NCI-H524 treated with DMSO at 0.1 percent for 48 hours (cell line): ENCODE measurements at regions not wholly inside any gene's neighbourhood (a gene's known extent, or its start where the extent isn't known, plus 50 kb on each side); places are given as distances from the start of the nearest gene placed in this dataset.

Experiments
- DNase-seq: peaks from one replicate; lab custom pipeline; 2025; lab: John Stamatoyannopoulos, UW

DNA sequence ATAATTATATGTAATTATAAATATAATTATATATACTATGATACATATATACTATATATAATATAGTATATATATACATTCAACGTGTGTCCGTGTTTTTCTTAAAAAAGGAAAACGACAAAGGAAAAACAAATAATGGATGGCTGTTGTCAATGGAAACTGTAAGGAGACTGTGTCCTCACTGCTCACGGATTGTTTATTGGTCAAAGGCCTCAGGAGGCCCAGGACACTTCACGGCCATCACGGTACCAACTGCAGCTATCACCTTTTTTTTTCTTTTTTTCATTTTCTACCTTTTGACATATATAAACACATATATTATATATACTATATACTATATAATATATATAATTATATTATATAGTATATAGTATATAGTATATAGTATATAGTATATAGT is 113.4 kb downstream of the SPTSSA start:
- DNase-seq, result no peak

DNA sequence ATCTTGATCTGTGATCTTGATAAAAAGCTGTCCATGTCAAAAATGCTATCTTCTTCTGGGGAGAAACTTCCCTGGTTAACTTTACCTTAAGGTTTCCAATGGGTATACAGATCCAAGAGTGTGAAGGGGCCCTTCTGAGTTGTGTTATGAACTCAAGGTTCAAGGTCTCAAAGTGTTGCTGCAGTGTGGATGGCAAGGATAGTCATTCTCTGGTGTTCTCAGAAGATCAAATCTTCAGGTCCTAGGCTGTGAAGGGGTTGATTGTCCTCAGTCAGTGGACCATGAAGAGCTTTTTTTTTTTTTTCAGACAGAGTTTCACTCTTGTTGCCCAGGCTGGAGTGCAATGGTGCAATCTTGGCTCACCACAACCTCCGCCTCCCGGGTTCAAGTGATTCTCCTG is 114.4 kb downstream of the SPTSSA start:
- DNase-seq, result no peak

DNA sequence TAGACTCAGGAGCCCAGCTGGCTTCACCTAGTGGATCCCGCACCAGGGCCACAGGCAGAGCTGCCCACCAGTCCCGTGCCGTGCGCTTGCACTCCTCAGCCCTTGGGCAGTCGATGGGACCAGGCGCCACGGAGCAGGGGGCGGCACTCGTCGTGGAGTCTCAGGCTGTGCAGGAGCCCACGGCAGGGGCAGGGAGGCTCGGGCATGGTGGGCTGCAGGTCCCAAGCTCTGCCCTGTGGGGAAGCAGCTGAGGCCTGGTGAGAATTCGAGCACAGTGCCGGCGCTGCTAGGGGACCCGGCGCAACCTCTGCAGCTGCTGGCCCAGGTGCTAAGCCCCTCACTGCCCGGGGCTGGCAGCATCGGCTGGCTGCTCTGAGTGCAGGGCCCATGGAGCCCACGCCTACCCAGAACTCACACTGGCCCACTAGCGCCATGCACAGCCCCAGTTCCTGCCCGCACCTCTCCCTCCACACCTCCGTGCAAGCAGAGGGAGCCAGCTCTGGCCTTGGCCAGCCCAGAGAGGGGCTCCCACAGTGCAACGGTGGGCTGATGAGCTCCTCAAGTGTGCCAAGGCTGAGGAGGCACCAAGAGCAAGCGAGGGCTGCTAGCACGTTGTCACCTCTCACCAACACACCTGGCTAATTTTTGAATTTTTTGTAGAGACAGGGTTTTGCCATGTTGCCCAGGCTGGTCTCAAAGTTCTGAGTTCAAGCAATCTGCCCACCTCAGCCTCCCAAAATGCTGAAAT is 116.1 kb downstream of the SPTSSA start:
- no peak for DNase-seq

DNA sequence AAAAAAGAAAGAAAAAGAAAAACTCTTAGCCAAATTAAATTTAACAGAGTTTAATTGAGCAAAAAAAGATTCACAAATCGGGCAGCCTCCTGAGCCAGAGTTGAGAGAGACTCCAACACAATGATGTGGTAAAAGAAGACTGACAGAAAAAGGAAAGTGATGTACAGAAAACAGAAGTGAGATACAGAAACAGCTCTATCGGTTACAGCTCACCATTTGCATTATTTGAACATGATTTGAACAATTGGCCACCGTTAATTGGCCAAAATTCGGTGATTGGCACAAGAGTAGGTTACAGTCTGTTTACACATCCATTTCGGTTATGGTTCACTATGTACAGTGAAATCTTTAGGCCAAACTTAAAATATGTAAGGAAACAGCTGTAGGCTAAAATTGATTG is 117.7 kb downstream of the SPTSSA start:
- no peak for DNase-seq

DNA sequence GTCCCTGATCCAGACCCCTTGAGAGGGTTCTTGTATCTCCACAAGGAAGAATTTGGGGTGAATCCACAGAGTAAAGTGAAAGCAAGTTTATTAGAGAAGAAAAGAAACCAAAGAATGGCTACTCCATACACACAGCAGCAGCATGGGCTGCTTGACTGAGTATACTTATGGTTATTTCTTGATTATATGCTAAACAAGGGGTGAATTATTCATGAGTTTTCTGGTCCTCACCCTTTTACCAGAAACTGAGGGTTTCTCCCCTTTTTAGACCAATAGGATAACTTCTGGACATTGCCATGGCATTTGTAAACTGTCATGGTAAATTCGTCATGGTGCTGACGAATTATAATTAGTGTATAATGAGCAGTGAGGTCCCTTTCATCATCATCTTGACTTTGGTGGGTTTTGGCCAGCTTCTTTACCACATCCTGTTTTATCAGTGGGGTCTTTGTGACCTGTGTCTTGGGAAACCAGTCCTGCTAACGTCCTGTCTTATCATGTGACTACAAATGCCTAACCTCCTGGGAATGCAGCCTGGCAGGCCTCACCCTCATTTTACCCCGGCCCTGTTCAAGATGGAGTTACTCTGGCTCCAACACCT is 121.9 kb downstream of the SPTSSA start:
- DNase-seq, result no peak

DNA sequence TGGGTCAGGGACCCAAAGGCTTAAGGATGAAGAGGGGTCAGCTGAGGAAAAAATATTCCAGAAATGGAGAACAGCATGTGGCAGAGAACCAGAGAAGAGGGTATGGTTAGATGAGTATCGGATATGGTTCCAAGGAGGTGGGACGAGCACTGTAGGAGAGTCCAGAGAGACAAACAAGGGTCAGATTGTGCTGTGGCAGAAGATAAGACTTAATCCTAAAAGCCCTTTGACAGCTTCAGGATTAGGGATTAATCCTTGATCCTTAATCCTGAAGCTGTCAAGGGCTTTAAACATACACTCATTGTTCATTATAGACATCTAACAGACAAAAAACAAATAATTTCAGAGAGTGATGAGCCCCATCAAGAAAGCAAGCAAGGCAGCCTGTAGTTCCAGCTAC is 124.0 kb downstream of the SPTSSA start:
- peak; percentile 70 for DNase-seq

DNA sequence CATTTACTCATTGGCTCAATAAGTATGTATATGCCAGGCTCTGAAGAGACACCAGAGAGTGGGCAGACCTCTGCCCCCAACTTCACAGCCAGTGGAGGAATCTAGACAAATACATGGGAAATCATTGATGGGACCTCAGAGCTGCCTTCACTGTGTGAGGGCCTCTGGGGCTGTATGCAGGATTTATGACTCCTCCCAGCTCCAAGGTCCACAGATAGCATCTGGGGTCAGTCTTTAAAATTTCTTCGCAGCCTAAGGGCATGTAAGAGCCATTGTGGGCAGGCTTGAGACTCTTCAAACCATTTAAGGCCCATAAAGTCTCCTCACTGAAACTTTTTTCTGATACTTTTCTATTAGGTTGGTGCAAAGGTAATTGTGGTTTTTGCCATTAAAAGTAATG is 125.5 kb downstream of the SPTSSA start:
- no peak for DNase-seq

DNA sequence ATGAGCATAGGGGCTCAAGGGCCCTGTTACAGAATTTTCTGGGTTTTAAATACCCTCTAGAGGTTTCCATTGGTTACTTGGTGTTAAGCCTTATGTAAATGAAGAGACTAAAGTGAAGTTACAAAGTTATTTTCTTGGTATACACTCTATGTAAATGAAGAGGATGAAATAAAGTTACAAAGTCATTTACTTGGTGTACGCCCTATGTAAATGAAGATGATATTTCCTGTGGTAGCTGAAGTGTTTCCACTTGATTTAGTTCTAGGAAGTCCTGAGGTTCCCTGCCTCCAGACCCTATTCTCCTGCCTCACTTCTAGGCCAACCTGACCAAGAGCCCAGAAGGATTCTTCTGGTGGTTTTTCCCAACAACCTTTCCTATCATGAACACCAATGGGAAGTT is 126.1 kb downstream of the SPTSSA start:
- DNase-seq, result no peak

DNA sequence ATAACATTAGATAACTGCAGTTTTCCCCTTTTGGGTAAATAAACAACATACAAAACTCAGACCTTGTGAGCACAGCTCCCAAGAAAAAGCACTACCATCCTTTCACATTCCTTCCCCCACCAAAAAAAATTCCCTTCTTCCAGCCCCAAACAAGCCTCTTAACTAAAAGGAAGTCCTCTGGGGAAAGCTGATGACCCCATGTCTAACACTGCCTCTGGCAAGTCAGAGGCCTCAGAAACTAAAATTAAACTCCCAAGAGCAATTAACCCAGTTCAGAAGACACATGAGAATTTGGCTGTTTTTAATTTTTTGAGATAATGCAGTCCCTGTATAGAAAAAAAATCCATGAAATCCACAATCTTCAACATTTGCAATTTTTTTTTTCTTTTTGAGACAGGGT is 127.7 kb downstream of the SPTSSA start:
- DNase-seq, result no peak

DNA sequence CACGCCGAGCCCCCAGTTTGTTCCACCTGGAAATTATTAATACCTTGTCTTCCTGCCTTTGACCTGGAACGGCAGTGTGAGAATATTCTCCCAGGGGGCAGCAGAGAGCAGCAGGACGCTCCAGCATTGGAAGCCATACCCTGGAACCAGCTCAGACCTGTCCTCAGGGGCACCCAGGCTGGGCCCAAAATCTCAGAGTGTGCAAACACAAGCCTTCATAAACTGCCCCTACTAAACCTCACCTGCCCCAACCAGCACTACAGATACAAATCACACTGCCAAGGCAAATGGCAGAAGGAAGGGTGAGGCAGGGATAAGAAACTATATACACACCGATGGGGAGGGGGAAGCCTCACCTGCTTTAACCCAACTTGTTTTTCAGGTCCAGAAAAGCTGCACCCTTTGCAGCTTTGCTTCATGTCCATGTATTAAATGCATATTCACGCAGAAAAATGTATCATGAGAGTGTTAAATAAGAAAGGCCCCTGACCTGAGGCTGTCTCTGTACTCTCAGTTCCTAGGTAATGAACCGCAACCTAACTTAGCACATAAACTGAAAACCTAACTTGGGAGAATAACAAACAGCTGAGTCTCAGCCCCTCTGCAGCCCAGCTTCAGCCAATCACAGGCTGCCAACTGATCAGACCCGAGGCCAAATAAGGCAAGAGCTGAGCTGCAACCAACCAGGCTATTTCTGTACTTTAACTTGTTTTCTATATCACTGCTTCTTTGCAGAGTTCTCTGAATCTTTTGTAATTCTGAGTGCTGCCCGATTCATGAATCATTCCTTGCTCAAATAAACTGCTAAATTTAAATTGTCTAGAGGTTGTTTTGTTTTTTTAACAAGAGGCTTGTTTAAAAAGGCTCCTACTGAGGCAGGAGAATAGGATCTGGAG is 130.1 kb downstream of the SPTSSA start:
- no peak for DNase-seq

DNA sequence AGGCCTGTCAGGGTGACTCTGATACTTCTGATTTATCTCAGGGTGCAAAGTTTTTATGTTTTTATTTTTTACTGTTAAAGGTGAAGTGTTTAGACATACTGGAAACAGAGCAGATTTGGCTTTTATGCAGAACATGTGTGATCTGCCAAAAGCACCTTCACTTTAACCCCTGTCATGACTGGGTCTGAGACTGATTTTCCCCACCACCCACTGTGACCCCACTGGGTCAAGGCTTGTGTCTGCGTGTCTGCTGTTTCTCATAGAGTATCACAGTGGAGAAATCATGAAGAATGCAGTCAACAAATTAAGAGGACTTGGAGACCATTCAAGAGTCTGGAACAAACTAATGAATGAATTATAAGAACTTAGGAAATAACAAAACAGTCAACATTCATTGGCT is 131.2 kb downstream of the SPTSSA start:
- no peak for DNase-seq

DNA sequence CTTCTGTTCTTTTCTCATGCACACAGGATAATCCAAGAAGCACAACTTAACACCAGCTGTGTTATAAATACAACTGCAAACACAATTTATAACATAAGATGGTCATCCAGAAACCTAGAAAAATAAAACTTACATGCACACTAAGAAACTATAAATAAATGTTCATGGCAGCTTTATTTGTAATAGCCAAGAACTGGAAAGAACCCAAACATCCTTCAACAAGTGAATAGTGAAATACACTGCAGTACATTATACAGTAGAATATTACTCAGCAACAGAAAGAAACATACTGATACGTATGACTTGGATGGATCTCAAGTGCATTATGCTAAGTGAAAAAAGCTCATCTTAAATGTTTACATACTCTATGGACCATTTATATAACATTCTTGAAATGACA is 132.7 kb downstream of the SPTSSA start:
- DNase-seq, result no peak

DNA sequence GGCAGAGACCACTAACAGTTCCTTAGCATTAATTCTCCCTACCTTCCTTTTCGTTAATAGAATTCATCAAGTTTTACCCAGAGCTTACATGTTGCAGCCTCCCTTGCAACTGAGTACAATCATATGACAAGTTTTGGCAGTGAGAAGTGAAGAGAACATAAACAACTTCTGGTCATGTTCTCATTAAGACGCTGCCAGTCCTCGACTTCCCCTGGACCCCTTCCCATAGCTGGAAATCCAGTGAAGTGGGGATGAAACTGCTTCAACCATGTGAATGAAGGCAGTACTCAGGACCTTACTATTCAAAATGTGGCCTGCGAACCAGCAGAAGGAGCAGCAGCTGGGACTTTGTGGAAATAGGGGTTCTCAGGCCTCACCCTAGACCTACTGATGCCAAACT is 133.9 kb downstream of the SPTSSA start:
- DNase-seq, result no peak

DNA sequence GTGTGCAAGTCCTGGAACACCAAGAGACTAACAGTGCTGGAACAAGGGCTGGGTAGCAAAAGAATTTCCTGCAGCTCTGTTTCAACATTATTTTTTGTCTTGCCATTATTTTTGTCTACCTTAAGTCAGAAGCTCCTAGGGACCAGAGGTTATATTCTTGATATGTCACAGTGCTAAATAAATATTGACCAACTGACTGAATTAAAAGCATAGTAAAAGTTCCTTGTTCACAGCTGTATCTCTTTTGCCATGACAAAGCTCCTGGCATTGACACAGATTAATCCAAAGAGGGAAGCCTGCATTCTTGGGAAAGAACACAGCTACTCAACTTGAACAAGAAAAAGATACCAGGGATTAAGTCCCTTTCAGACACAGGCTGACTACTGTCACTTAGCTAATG is 136.5 kb downstream of the SPTSSA start:
- DNase-seq, result no peak

DNA sequence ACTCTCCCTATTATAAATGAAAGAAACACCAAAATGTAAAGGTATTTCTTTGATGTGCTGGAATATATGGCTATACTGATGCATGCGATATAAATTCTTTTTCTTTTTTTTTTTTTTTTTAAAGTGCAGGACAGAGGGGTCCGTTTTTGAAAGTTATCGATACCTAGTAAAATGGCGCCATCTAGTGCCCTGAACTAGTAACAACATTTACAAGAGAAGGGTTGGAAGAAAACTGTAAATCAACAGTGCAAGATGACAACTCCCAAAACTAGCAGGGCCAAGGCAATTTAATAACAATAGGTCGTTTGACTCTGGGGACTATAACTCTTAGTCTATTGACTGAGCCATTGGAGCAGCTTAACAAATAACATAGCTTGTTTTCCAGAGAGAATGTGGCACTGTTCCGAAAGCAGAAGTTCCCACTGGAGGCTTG is 137.7 kb downstream of the SPTSSA start:
- DNase-seq, result no peak

DNA sequence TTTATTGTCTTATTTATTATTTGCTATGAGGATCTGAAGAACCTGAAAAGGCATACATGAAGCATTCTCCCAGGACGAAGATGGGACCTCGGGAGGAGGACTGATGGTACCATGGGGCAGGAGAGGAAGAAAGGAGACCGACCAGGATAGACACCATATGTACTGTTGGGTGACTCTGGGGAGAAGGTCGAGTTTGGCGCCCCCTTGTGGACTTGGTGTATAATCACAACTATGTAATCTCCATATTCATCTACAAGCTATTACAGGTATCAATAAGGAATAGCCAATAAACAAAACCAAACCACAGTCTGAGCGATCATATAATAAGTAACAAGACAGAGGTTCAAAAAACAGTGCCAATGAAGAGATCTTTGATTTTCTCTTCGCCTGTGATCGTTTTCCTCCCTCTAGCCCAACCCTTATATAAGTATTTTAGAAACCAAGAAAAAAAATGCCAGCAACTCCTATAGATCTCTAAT is 139.1 kb downstream of the SPTSSA start:
- DNase-seq, result peak; percentile 53

DNA sequence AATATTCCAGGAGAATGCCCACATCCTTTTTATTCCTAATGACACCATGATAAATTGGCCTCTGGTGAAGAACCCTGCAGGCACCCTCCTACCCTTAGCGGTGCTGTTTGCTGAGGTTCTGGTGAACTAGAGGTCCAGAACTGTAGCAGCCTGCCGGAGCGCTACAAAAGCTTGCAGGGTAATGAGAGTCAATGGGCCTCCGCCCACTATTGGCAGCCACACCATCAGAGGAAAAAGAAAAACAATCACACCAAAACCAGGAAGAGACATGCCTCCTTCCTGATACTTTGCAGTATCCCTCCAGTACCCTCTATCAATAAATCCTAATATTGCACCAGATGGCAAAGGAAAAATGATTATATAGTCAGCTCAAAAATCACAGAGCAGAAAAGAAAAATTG is 142.9 kb downstream of the SPTSSA start:
- DNase-seq, result no peak

DNA sequence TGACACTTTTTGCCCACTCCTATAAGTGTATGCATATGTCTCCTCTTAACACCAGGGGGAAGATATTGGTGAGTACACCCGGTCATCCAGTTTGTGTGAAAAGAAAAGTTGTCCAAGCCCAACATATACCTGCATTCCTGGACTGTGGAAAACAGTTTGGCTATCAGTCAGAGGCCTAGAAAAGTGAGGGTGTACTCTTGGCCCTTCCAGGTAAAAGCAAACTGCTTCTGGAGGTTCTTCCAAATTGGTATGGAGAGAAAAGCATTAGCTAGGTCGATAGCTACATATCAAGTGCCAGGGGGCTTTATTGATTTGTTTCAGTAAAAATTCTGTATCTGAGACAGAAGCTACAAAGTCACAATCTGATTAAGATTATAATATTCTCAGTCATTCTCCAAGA is 144.0 kb downstream of the SPTSSA start:
- DNase-seq, result no peak

DNA sequence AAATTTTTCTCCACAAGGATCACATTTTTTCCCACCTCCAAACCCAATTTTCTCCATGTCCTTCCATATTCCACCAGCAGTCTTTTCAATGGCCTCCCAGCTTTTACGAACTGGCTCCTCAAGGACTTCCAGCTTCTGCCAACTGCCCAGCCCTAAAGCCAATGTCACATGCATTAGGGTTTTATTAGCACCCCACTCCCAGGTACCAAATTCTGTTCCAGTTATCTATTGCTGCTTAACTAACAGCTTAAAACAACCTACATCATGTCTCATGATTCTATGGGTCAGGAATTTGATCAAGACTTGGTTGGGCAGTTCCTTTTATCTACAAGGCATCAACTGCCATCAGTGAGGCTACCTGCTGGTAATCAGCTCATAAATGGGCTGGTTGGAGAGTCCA is 151.3 kb downstream of the SPTSSA start:
- DNase-seq, result no peak

DNA sequence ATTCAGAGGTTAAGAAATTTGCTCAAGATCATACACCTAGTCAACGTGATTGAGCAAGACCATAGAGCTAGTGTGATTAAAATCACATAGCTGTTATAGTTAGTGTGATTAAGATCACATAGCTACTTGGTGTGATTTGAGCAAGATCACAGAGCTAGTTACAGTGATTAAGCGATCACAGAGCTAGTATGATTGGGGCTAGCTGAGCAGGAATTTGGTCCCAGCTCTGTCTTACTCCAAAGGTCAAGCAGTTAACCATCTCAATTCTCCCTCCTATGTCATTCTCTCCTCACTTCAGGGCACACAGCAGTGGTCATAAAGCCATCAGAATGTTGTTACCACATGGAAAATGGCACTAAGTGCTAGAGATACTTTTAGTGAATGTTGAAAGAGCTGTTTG is 158.2 kb downstream of the SPTSSA start:
- no peak for DNase-seq

DNA sequence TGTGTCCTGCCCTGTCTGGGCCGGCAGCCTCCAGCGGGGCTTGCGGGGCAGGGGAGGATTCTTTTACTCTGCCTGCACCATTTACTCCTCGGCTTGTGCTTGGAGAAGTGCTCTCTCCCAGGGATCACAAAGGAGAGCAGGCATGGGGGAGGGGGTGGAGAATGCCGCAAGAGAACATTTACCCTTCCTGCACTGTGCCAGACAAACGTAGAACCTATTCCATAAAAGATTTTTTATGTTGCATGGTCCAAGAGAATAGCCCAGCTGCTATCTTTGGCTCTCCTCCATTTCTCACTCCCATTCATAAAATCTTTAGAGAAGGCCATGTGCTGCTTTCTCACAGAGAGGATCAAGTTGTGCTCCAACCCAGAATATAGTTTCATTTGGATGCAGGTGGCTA is 159.4 kb downstream of the SPTSSA start:
- no peak for DNase-seq

DNA sequence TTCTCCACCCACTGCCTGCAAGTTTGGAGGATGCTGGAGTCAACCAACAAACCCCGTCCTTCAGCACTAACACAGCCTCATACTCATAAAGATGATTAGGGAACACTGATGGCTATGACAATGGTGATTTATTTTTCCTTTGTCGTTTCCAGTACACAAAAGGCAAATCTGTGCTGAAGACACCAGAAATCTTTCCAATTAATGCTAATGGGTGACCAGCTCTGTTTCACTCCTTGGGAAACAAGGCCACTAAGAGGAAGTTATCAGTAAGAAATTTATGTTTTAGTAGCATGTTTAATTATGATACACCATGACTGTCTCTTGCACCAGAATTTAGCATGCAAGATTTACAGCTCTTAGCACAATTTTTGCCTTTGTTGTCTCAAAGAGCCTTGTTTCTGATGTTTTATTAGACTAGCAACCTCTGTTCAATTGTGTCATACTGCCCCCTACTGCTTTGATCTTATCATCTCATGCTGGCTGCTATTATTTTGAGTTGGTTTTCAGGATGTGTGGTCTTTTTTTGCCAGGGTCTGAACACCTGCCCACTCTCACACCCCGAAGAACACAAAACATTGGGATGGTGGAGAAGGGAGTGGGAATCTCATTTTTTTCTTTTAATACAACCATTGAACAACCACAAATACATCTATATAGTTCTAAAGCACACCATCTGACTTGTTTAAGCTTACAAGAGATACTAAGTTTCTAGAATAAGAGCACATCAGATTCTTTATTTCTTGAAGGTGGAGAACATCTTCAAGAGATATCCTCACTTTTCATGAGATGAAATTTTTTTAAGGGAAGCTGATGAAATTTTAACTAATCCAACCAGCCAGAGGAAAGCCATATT is 160.9 kb downstream of the SPTSSA start:
- no peak for DNase-seq
